Left lung (tissue), 4 donors: ENCODE measurements at regions not wholly inside any gene's neighbourhood (a gene's known extent, or its start where the extent isn't known, plus 50 kb on each side); places are given as distances from the start of the nearest gene placed in this dataset.

Experiments used
- ATAC-seq: fragments of 200-7000 bp; cut with Tn5 transposase; one replicate; pipeline ENCODE4 v1.9.1; 2020; ENCODE audit warnings: moderate library complexity
- DNase-seq, 4 donors: peaks; one replicate each; pipeline ENCODE4 v3.0.0-alpha.2; 2013 to 2020
- H3K27ac ChIP-seq, 2 donors: fragments of 200-600 bp; sonication (generic) in 1 of 2; one replicate each; pipeline versions ENCODE4 v1.5.0 to v1.8.0; 2020 to 2021
- H3K27me3 ChIP-seq, 2 donors: fragments of 200-600 bp; sonication (generic) in 1 of 2; one replicate each; pipeline versions ENCODE4 v1.5.0 to v1.8.0; 2020 to 2021
- H3K36me3 ChIP-seq, 2 donors: fragments of 200-600 bp; sonication (generic) in 1 of 2; one replicate each; pipeline versions ENCODE4 v1.5.0 to v1.8.0; 2020 to 2021
- H3K4me1 ChIP-seq, 2 donors: fragments of 200-600 bp; one replicate each; pipeline ENCODE4 v1.8.0; 2021
- H3K4me3 ChIP-seq, 2 donors: fragments of 200-600 bp; sonication (generic) in 1 of 2; one replicate each; pipeline versions ENCODE4 v1.5.0 to v1.8.0; 2020 to 2021; ENCODE audit warnings: mild to moderate bottlenecking in 1 of 2
- H3K9me3 ChIP-seq, 2 donors: fragments of 200-600 bp; sonication (generic) in 1 of 2; one replicate each; pipeline versions ENCODE4 v1.5.0 to v1.8.0; 2020 to 2021
- intact Hi-C, 2 donors: fragments of 100-400 bp; cut with DNase I; formaldehyde crosslinking; loops; one replicate each; pipeline versions ENCODE4 v1.11.2 to v1.14.2; 2022
- TF ChIP-seq, protein P1 (sequence below), 2 donors: fragments of 200-600 bp; sonication (generic) in 1 of 2; IDR thresholded peaks; one replicate each; pipeline versions ENCODE4 v1.5.0 to v1.8.0; 2021; ENCODE audit warnings: antibody characterized with exemption in 2 of 2
- donor health status: DM: no; HTN: yes; CAD: no.
- donor health status: DM: no; HTN: no; CAD: no.

DNA sequence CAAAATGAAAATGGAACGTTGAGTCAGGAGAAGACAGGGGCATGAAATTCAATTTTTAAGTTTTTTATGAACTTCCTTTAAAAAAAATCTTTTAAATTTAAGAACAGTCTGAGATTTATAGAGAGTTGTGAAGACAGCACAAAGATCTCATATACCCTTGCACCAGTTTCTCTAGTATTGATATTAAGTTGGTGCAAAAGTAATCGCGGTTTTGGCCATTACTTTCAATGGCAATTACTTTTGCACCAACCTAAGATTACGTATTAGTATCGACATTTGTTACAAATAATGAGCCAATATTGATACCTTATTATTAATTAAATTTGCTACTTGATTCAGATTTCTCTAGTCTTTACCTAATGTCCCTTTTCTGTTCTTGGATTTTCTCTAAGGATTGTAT is 684.4 kb upstream of the CDH8 start:
- Histone ChIP-seq H3K4me3 (no peak overlapping the region), H3K9me3 (peaks cover 0 to 15% of the 10 kb centered on the region in 2 donors), H3K27me3 (no peaks in the 10 kb centered on the region), H3K36me3 (no peaks in the 10 kb centered on the region), H3K27ac (no peak overlapping the region), H3K4me1 (no peaks in the 10 kb centered on the region)
- intact Hi-C loops: no loop called here
- DNase-seq (no peak), ATAC-seq (no peak)
- TF ChIP-seq, protein P1, sequence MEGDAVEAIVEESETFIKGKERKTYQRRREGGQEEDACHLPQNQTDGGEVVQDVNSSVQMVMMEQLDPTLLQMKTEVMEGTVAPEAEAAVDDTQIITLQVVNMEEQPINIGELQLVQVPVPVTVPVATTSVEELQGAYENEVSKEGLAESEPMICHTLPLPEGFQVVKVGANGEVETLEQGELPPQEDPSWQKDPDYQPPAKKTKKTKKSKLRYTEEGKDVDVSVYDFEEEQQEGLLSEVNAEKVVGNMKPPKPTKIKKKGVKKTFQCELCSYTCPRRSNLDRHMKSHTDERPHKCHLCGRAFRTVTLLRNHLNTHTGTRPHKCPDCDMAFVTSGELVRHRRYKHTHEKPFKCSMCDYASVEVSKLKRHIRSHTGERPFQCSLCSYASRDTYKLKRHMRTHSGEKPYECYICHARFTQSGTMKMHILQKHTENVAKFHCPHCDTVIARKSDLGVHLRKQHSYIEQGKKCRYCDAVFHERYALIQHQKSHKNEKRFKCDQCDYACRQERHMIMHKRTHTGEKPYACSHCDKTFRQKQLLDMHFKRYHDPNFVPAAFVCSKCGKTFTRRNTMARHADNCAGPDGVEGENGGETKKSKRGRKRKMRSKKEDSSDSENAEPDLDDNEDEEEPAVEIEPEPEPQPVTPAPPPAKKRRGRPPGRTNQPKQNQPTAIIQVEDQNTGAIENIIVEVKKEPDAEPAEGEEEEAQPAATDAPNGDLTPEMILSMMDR (IDR thresholded peaks at IDR 0.05): no peak

DNA sequence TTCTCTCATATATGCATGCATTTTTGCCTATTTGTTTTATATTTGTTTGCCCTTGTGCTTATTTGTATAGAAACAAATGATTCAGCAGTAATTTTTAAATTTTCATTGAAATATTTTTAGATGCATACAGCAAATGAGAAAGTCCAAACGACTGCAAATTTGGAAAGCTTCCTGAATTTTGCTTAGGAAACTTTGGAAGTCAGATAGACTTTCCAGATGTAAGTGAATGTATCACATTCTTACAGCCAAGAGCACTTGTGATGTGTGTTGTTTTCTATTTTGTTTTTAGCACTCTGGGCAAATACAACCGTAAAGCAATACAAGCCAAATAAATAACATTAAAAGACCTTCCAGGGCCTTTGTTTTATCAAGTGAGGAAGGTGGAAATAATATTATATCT is 680.8 kb upstream of the CDH8 start:
- DNase-seq (no peak), ATAC-seq (no peak)
- H3K4me1 ChIP-seq: no peaks in the 10 kb centered on the region
- H3K9me3 ChIP-seq: no peaks in the 10 kb centered on the region
- TF ChIP-seq, protein P1 (IDR thresholded peaks at IDR 0.05): no peak
- no peaks in the 10 kb centered on the region for H3K36me3 ChIP-seq
- H3K27ac ChIP-seq: no peak overlapping the region
- no peak overlapping the region for H3K4me3 ChIP-seq
- intact Hi-C loops: no loop called here
- no peaks in the 10 kb centered on the region for H3K27me3 ChIP-seq

DNA sequence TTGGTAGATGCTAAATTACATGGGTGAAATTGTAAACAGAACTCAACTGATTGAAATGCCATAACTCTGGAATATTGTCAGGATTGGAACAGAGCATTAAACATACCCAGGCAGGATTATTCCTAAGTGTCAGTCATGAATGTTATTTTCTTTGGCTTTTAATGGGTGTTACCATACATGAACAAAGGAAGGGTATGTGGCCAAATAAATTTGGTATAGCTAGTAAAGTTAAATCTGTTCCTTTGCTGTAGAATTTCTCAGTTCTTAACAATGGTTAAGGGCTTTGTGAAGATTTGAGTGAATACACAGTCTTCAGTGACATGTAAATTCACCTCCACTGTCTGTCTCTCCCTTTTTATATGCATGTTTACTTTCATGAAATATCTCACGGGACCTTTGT is 679.5 kb upstream of the CDH8 start:
- no peaks in the 10 kb centered on the region for H3K27me3 ChIP-seq
- no peak overlapping the region for H3K4me3 ChIP-seq
- no peaks in the 10 kb centered on the region for H3K36me3 ChIP-seq
- TF ChIP-seq, protein P1 (IDR thresholded peaks at IDR 0.05): no peak
- intact Hi-C loops: no loop called here
- H3K4me1 ChIP-seq: no peaks in the 10 kb centered on the region
- H3K9me3 ChIP-seq: no peaks in the 10 kb centered on the region
- ATAC-seq: no peak
- DNase-seq: no peak
- no peak overlapping the region for H3K27ac ChIP-seq

DNA sequence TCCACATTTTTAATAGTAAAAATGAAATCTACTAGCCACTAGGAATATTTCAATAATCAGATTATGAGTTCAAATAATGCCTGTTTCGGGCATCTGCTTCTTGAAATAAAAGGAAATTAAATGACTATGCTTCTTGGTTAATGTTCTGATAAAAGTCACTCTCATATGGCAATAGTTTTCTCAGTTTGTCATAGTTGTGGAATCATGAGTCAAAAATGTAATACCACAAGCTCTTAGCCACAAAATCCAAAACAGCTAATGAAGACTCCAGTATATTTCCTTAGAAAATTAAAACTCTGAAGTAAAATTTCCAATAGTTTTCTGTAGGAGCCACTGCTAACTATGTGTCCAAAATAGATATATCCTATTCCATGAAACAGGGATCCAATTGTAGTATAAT is 676.3 kb upstream of the CDH8 start:
- Histone ChIP-seq H3K9me3 (no peaks in the 10 kb centered on the region), H3K27ac (no peak overlapping the region), H3K36me3 (no peaks in the 10 kb centered on the region), H3K4me1 (no peaks in the 10 kb centered on the region), H3K4me3 (no peak overlapping the region), H3K27me3 (no peaks in the 10 kb centered on the region)
- intact Hi-C loops: no loop called here
- TF ChIP-seq, protein P1 (IDR thresholded peaks at IDR 0.05): no peak
- ATAC-seq (no peak), DNase-seq (no peak)

DNA sequence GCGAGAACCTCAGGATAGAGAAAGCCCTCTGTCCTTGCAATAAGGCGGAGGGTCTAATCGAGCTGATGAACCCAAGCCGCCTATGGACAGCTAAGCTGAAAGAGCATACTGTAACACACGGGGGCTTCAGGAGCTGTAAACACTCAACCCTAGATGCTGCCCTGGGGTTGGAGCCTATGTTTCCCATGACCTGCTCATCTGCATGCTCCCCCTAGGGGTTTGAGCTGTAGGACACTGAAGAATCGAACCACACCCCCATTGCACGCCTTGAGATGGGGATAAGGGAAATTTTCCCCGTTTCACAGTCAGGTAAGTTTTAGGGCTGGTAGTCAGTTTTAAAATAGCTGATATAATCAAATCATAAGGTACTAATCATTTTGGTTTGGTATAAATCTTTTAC is 675.6 kb upstream of the CDH8 start:
- TF ChIP-seq, protein P1 (IDR thresholded peaks at IDR 0.05): no peak
- DNase-seq (no peak), ATAC-seq (no peak)
- no peak overlapping the region for H3K4me3 ChIP-seq
- H3K27me3 ChIP-seq: no peaks in the 10 kb centered on the region
- intact Hi-C loops: no loop called here
- no peaks in the 10 kb centered on the region for H3K9me3 ChIP-seq
- no peak overlapping the region for H3K27ac ChIP-seq
- no peaks in the 10 kb centered on the region for H3K4me1 ChIP-seq
- no peaks in the 10 kb centered on the region for H3K36me3 ChIP-seq
